ENCODE measurements at regions not wholly inside any gene's neighbourhood (a gene's known extent, or its start where the extent isn't known, plus 50 kb on each side); places are given as distances from the start of the nearest gene placed in this dataset.

GRCh38 chr10:36888925-36889573 is 236.3 kb upstream of the ANKRD30A start:
- DNase-seq (ENCODE audit: low spot score in 2 of 2): no peak
- 33% methylated on average over 6 of the region's 6 CpGs for WGBS
- TF ChIP-seq POLR2A (IDR thresholded peaks at IDR 0.05): no peak
- no peak for TF ChIP-seq POLR2AphosphoS5 (IDR thresholded peaks at IDR 0.05)
- TF ChIP-seq EP300 (IDR thresholded peaks at IDR 0.05): no peak
- TF ChIP-seq CTCF (IDR thresholded peaks at IDR 0.05): no peak

GRCh38 chr10:36886303-36886891 is 239.0 kb upstream of the ANKRD30A start:
- H3K4me1 ChIP-seq: no peaks in the 10 kb centered on the region
- H3K9me3 ChIP-seq: no peaks in the 10 kb centered on the region
- H3K27ac ChIP-seq: no peak overlapping the region
- no peaks in the 10 kb centered on the region for H3K27me3 ChIP-seq
- no peak for DNase-seq (ENCODE audit: low spot score in 2 of 2)
- whole genome bisulfite sequencing: 82% methylated on average over 8 of the region's 8 CpGs
- H3K36me3 ChIP-seq: no peaks in the 10 kb centered on the region
- TF ChIP-seq POLR2A (IDR thresholded peaks at IDR 0.05): no peak
- no peak for TF ChIP-seq CTCF (IDR thresholded peaks at IDR 0.05)
- no peak for TF ChIP-seq EP300 (IDR thresholded peaks at IDR 0.05)
- TF ChIP-seq POLR2AphosphoS5 (IDR thresholded peaks at IDR 0.05): no peak
- H3K4me3 ChIP-seq: no peak overlapping the region

More at GRCh38 chr10:36888925-36889573, 236.3 kb upstream of the ANKRD30A start:
- Histone ChIP-seq H3K9me3 (no peaks in the 10 kb centered on the region), H3K27me3 (no peaks in the 10 kb centered on the region), H3K36me3 (no peaks in the 10 kb centered on the region), H3K27ac (no peak overlapping the region), H3K4me3 (no peak overlapping the region), H3K4me1 (no peaks in the 10 kb centered on the region)

DNA sequence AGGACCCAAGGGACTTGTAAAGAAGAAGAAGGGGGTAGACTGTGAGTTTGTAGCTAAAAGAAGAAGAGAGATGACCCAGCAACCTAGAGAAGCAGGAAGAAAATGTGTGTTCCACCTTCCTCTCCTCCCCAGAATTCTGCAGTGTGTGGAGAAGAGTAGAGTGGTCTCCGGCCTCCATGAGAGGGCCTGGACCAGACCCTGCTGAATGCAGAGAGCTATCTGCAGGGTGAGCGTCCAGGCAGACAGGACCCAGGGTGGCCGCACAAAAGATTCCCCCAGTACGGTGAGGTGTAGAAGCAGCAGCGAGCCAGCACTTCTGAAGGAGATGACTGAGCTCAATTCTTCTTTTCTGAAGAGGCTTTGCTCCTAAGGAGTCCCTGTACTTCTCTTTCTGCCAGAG is 239.7 kb upstream of the ANKRD30A start:
- Histone ChIP-seq H3K36me3 (no peaks in the 10 kb centered on the region), H3K4me1 (no peaks in the 10 kb centered on the region), H3K9me3 (no peaks in the 10 kb centered on the region), H3K27ac (no peak overlapping the region), H3K4me3 (no peak overlapping the region), H3K27me3 (no peaks in the 10 kb centered on the region)
- DNase-seq (ENCODE audit: low spot score in 2 of 2): no peak
- WGBS: 89% methylated on average over 5 of the region's 5 CpGs
- TF ChIP-seq POLR2A (IDR thresholded peaks at IDR 0.05): no peak
- TF ChIP-seq EP300 (IDR thresholded peaks at IDR 0.05): no peak
- TF ChIP-seq POLR2AphosphoS5 (IDR thresholded peaks at IDR 0.05): no peak
- no peak for TF ChIP-seq CTCF (IDR thresholded peaks at IDR 0.05)

GRCh38 chr10:36882781-36883180 is 242.6 kb upstream of the ANKRD30A start:
- no peaks in the 10 kb centered on the region for H3K4me1 ChIP-seq
- no peak for DNase-seq (ENCODE audit: low spot score in 2 of 2)
- no peaks in the 10 kb centered on the region for H3K36me3 ChIP-seq
- no peak overlapping the region for H3K4me3 ChIP-seq
- 63% methylated on average over 3 of the region's 3 CpGs for WGBS
- no peak for TF ChIP-seq POLR2AphosphoS5 (IDR thresholded peaks at IDR 0.05)
- TF ChIP-seq CTCF (IDR thresholded peaks at IDR 0.05): no peak
- TF ChIP-seq POLR2A (IDR thresholded peaks at IDR 0.05): no peak
- no peak for TF ChIP-seq EP300 (IDR thresholded peaks at IDR 0.05)
- no peaks in the 10 kb centered on the region for H3K9me3 ChIP-seq
- H3K27me3 ChIP-seq: no peaks in the 10 kb centered on the region
- H3K27ac ChIP-seq: no peak overlapping the region

DNA sequence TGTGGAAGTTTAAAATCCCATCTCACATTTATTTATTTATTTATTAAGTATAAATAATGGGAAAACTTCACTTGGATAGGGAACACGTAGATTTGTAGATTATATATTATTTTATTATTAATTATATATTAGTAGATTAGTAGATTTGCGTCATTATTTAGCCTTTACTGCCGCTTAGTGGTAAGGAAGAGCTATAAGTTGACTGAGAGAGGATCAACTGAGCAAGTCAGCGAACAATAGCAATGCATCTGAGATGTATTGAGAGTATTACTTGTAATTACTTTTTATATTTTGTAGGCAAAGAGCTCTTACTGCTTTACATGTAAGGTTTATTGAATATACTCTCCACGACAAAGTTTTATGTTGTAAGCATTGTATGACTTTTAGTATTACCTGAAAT is 244.5 kb upstream of the ANKRD30A start:
- no peak overlapping the region for H3K27ac ChIP-seq
- DNase-seq (ENCODE audit: low spot score in 2 of 2): no peak
- 5% methylated on average over 5 of the region's 5 CpGs for WGBS
- H3K4me1 ChIP-seq: no peaks in the 10 kb centered on the region
- H3K36me3 ChIP-seq: no peaks in the 10 kb centered on the region
- TF ChIP-seq EP300 (IDR thresholded peaks at IDR 0.05): no peak
- peak in 1 of 2 donors; percentile 25 for TF ChIP-seq CTCF (IDR thresholded peaks at IDR 0.05)
- no peak for TF ChIP-seq POLR2A (IDR thresholded peaks at IDR 0.05)
- no peak overlapping the region for H3K4me3 ChIP-seq
- H3K27me3 ChIP-seq: no peaks in the 10 kb centered on the region
- H3K9me3 ChIP-seq: no peaks in the 10 kb centered on the region
